Loucy (cell line): ENCODE measurements at regions not wholly inside any gene's neighbourhood (a gene's known extent, or its start where the extent isn't known, plus 50 kb on each side); places are given as distances from the start of the nearest gene placed in this dataset.

Experiments
- H2AFZ ChIP-seq: fragments of 200-600 bp; sonication (generic); 2 replicates; pipeline ENCODE4 v1.6.0; 2016; ENCODE audit warnings: antibody characterized with exemption, mild to moderate bottlenecking, low read length, moderate library complexity
- H3F3A ChIP-seq: fragments of 200-600 bp; 2 replicates; pipeline ENCODE4 v1.6.0; 2016; ENCODE audit warnings: antibody characterized with exemption, low read depth, mild to moderate bottlenecking
- H3K27me3 ChIP-seq: fragments of 200-600 bp; sonication (generic); 2 replicates; pipeline ENCODE4 v1.6.1; 2014; ENCODE audit warnings: low read length, mild to moderate bottlenecking; ENCODE audit not compliant: insufficient read depth, poor library complexity, severe bottlenecking
- H3K36me3 ChIP-seq: fragments of 200-600 bp; sonication (generic); 2 replicates; pipeline ENCODE4 v1.6.1; 2016; ENCODE audit warnings: low read length; ENCODE audit not compliant: insufficient read depth
- H3K4me1 ChIP-seq: fragments of 200-600 bp; sonication (generic); 2 replicates; pipeline ENCODE4 v1.5.1; 2014; ENCODE audit warnings: low read length, mild to moderate bottlenecking; ENCODE audit not compliant: insufficient read depth, poor library complexity, severe bottlenecking
- H3K4me2 ChIP-seq: fragments of 200-600 bp; sonication (generic); 2 replicates; pipeline ENCODE4 v1.6.0; 2014; ENCODE audit warnings: antibody characterized with exemption, low read length, low read depth, mild to moderate bottlenecking; ENCODE audit not compliant: poor library complexity, severe bottlenecking
- H3K4me3 ChIP-seq: fragments of 200-600 bp; sonication (generic); 2 replicates; pipeline ENCODE4 v1.5.1; 2014; ENCODE audit warnings: low read length, mild to moderate bottlenecking, mixed read lengths; ENCODE audit not compliant: poor library complexity, severe bottlenecking
- H3K79me2 ChIP-seq: fragments of 200-600 bp; sonication (generic); 2 replicates; pipeline ENCODE4 v1.6.1; 2014; ENCODE audit warnings: low read length; ENCODE audit not compliant: insufficient read depth
- H3K9ac ChIP-seq: fragments of 200-600 bp; sonication (generic); 2 replicates; pipeline ENCODE4 v1.6.0; 2014; ENCODE audit warnings: mild to moderate bottlenecking, low read depth, low read length, moderate library complexity; ENCODE audit not compliant: poor library complexity, severe bottlenecking
- H3K9me2 ChIP-seq: fragments of 200-600 bp; sonication (generic); replicated peaks from 2 replicates; pipeline ENCODE4 v1.6.1; 2016; ENCODE audit warnings: low read depth, low read length, mixed read lengths
- H3K9me3 ChIP-seq: fragments of 200-600 bp; sonication (generic); 2 replicates; pipeline ENCODE4 v1.6.1; 2014; ENCODE audit warnings: mild to moderate bottlenecking, antibody characterized with exemption, low read length, low read depth; ENCODE audit not compliant: insufficient read depth
- H4K20me1 ChIP-seq: fragments of 200-600 bp; sonication (generic); 2 replicates; pipeline ENCODE4 v1.6.0; 2014; ENCODE audit warnings: antibody characterized with exemption, low read length, mild to moderate bottlenecking; ENCODE audit not compliant: insufficient read depth, poor library complexity, severe bottlenecking
- CTCF ChIP-seq: fragments of 200-600 bp; sonication (generic); conservative IDR thresholded peaks from 2 replicates; pipeline ENCODE4 v1.5.1; 2014; ENCODE audit warnings: mild to moderate bottlenecking, antibody characterized with exemption, low read length
- EZH2phosphoT487 ChIP-seq: fragments of 200-600 bp; IDR thresholded peaks from 2 replicates; pipeline ENCODE4 v1.6.1; 2018; ENCODE audit warnings: antibody characterized with exemption, mild to moderate bottlenecking, moderate library complexity, borderline replicate concordance

- Histone ChIP-seq H3K9ac (no peak overlapping the region), H4K20me1 (no peaks in the 10 kb centered on the region), H3K27me3 (no peaks in the 10 kb centered on the region), H3K9me3 (no peaks in the 10 kb centered on the region), H3K4me1 (no peaks in the 10 kb centered on the region), H2AFZ (no peak overlapping the region), H3K9me2 (no peaks in the 10 kb centered on the region), H3F3A (no peaks in the 10 kb centered on the region), H3K4me2 (no peak overlapping the region), H3K4me3 (no peak overlapping the region), H3K36me3 (no peaks in the 10 kb centered on the region), H3K79me2 (no peaks in the 10 kb centered on the region)
- no peak for TF ChIP-seq EZH2phosphoT487
- no peak for TF ChIP-seq CTCF
Observed at GRCh38 chr7:88540012-88540411, 219.5 kb upstream of the ZNF804B start.

- H4K20me1 ChIP-seq, result no peaks in the 10 kb centered on the region
- H3K4me1 ChIP-seq, result no peaks in the 10 kb centered on the region
- H3K9me2 ChIP-seq, result no peaks in the 10 kb centered on the region
- H3F3A ChIP-seq, result no peaks in the 10 kb centered on the region
- H2AFZ ChIP-seq, result no peak overlapping the region
- H3K9ac ChIP-seq, result no peak overlapping the region
- TF ChIP-seq EZH2phosphoT487, result no peak
- H3K27me3 ChIP-seq, result no peaks in the 10 kb centered on the region
- no peak overlapping the region for H3K4me2 ChIP-seq
- no peak overlapping the region for H3K4me3 ChIP-seq
- no peaks in the 10 kb centered on the region for H3K9me3 ChIP-seq
- no peaks in the 10 kb centered on the region for H3K79me2 ChIP-seq
- no peaks in the 10 kb centered on the region for H3K36me3 ChIP-seq
Observed at GRCh38 chr7:88539518-88539917, 220.0 kb upstream of the ZNF804B start.

GRCh38 chr7:88523645-88524044 is 217.0 kb upstream of the STEAP4 start:
- Histone ChIP-seq H3K4me3 (no peak overlapping the region), H3K4me1 (no peaks in the 10 kb centered on the region), H2AFZ (no peak overlapping the region), H3K36me3 (no peaks in the 10 kb centered on the region), H3K9ac (no peak overlapping the region), H3K4me2 (no peak overlapping the region), H3K27me3 (no peaks in the 10 kb centered on the region), H4K20me1 (no peaks in the 10 kb centered on the region), H3F3A (no peaks in the 10 kb centered on the region), H3K79me2 (no peaks in the 10 kb centered on the region), H3K9me3 (no peaks in the 10 kb centered on the region), H3K9me2 (no peaks in the 10 kb centered on the region)
- TF ChIP-seq EZH2phosphoT487 (no peak), CTCF (no peak)

GRCh38 chr7:88522771-88523293 is 216.1 kb upstream of the STEAP4 start:
- no peak for TF ChIP-seq EZH2phosphoT487
- TF ChIP-seq CTCF, result no peak
- H3K4me3 ChIP-seq, result no peak overlapping the region
- no peaks in the 10 kb centered on the region for H3K36me3 ChIP-seq
- no peak overlapping the region for H3K4me2 ChIP-seq
- no peaks in the 10 kb centered on the region for H3K79me2 ChIP-seq
- H3K9me3 ChIP-seq, result no peaks in the 10 kb centered on the region
- no peaks in the 10 kb centered on the region for H4K20me1 ChIP-seq
- H3K9ac ChIP-seq, result no peak overlapping the region
- H2AFZ ChIP-seq, result no peak overlapping the region
- H3K9me2 ChIP-seq, result no peaks in the 10 kb centered on the region
- no peaks in the 10 kb centered on the region for H3K27me3 ChIP-seq
- no peaks in the 10 kb centered on the region for H3K4me1 ChIP-seq
- no peaks in the 10 kb centered on the region for H3F3A ChIP-seq
